ENCODE measurements at regions not wholly inside any gene's neighbourhood (a gene's known extent, or its start where the extent isn't known, plus 50 kb on each side); places are given as distances from the start of the nearest gene placed in this dataset.

DNA sequence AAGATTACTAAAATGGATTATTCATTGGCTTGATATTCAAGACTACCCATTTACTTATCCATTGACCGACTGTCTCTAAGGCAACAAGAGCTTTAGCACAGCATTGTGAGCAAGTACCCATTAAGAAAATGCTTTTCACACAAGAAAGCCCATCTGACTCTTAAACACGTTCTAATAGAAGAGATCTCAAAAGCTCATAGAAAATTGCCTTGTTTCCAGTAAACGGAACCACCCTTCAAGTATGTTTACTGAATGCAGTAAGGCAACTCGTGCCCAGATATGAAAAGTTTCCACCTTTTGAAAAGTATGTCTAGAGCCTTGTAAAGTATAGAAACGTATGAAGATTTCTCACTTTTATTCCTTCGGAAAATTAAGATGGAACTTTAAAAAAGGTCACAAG, 655.3 kb upstream of the ALCAM start:
- TF ChIP-seq POLR2A (IDR thresholded peaks at IDR 0.05), result no peak
- TF ChIP-seq CTCF (IDR thresholded peaks at IDR 0.05), result no peak
